GM23248 (cell line): ENCODE measurements at regions not wholly inside any gene's neighbourhood (a gene's known extent, or its start where the extent isn't known, plus 50 kb on each side); places are given as distances from the start of the nearest gene placed in this dataset.

Experiments used
- DNase-seq: peaks from one replicate; pipeline ENCODE4 v3.0.0-alpha.2; 2015
- H2AFZ ChIP-seq: fragments of 200-600 bp; sonication (generic); 2 replicates; pipeline ENCODE4 v1.6.1; 2016; ENCODE audit warnings: antibody characterized with exemption
- H3F3A ChIP-seq: fragments of 200-600 bp; sonication (generic); 2 replicates; pipeline ENCODE4 v1.6.1; 2016; ENCODE audit warnings: mild to moderate bottlenecking, antibody characterized with exemption, mixed run types; ENCODE audit not compliant: insufficient read depth
- H3K27ac ChIP-seq: fragments of 200-600 bp; sonication (generic); 2 replicates; pipeline ENCODE4 v1.5.1; 2016; ENCODE audit warnings: mild to moderate bottlenecking
- H3K27me3 ChIP-seq: fragments of 200-600 bp; sonication (generic); replicated peaks from 2 replicates; pipeline ENCODE4 v1.6.1; 2016; ENCODE audit warnings: mild to moderate bottlenecking; ENCODE audit not compliant: insufficient read depth
- H3K36me3 ChIP-seq: fragments of 200-600 bp; sonication (generic); 2 replicates; pipeline ENCODE4 v1.6.1; 2016; ENCODE audit warnings: low read depth, mild to moderate bottlenecking
- H3K4me1 ChIP-seq: fragments of 200-600 bp; sonication (generic); 2 replicates; pipeline ENCODE4 v1.6.1; 2016; ENCODE audit warnings: mild to moderate bottlenecking; ENCODE audit not compliant: insufficient read depth
- H3K4me2 ChIP-seq: fragments of 200-600 bp; sonication (generic); one replicate; pipeline ENCODE4 v1.6.1; 2016; ENCODE audit warnings: mild to moderate bottlenecking; ENCODE audit not compliant: unreplicated experiment
- H3K4me3 ChIP-seq: fragments of 200-600 bp; sonication (generic); 2 replicates; pipeline ENCODE4 v1.5.1; 2016; ENCODE audit warnings: mild to moderate bottlenecking
- H3K79me2 ChIP-seq: fragments of 200-600 bp; sonication (generic); 2 replicates; pipeline ENCODE4 v1.6.1; 2016; ENCODE audit warnings: mild to moderate bottlenecking; ENCODE audit not compliant: insufficient read depth
- H3K9ac ChIP-seq: fragments of 200-600 bp; sonication (generic); 2 replicates; pipeline ENCODE4 v1.6.1; 2016; ENCODE audit warnings: mild to moderate bottlenecking
- H3K9me2 ChIP-seq: fragments of 200-600 bp; sonication (generic); 2 replicates; pipeline ENCODE4 v1.6.1; 2016; ENCODE audit warnings: mixed run types, mild to moderate bottlenecking, moderate library complexity; ENCODE audit not compliant: insufficient read depth
- H3K9me3 ChIP-seq: fragments of 200-600 bp; sonication (generic); one replicate; pipeline ENCODE4 v1.6.1; 2017; ENCODE audit warnings: low read depth
- H4K20me1 ChIP-seq: fragments of 200-600 bp; sonication (generic); 2 replicates; pipeline ENCODE4 v1.6.0; 2016; ENCODE audit not compliant: insufficient read depth
- EZH2 ChIP-seq: fragments of 200-600 bp; sonication (generic); IDR thresholded peaks from 2 replicates; pipeline ENCODE4 v1.6.1; 2018; ENCODE audit warnings: antibody characterized with exemption, mild to moderate bottlenecking; ENCODE audit not compliant: insufficient read depth, poor library complexity, severe bottlenecking
- EZH2phosphoT487 ChIP-seq: fragments of 200-600 bp; sonication (generic); IDR thresholded peaks from 2 replicates; pipeline ENCODE4 v1.6.1; 2018; ENCODE audit warnings: antibody characterized with exemption, moderate library complexity, mild to moderate bottlenecking, low read depth; ENCODE audit not compliant: insufficient read depth
- WGBS, 2 experiments: methylation state at CpG; one replicate each; pipeline ENCODE4 v1.1.6; 2015 to 2017; ENCODE audit warnings: low lambda C conversion rate in 2 of 2, low coverage in 1 of 2; ENCODE audit errors: missing lambda C conversion rate in 2 of 2; 5-methylcytosine and 5-hydroxymethylcytosine counted together
- in situ Hi-C: fragments of 300-500 bp; cut with MboI; formaldehyde crosslinking; loops from 2 replicates; pipeline ENCODE4 v1.15.0; 2020

GRCh38 chr20:6384380-6384779 is 261.6 kb upstream of the FERMT1 start:
- Histone ChIP-seq H3K4me1 (no peaks in the 10 kb centered on the region), H2AFZ (no peak overlapping the region), H4K20me1 (no peaks in the 10 kb centered on the region), H3K9me3 (no peaks in the 10 kb centered on the region), H3K36me3 (no peaks in the 10 kb centered on the region), H3K4me2 (no peak overlapping the region), H3K79me2 (no peaks in the 10 kb centered on the region), H3F3A (no peaks in the 10 kb centered on the region), H3K27me3 (no peaks in the 10 kb centered on the region), H3K9me2 (no peaks in the 10 kb centered on the region), H3K9ac (no peak overlapping the region), H3K4me3 (no peak overlapping the region), H3K27ac (no peak overlapping the region)
- no peak for TF ChIP-seq EZH2
- no peak for TF ChIP-seq EZH2phosphoT487
- DNase-seq, result no peak
- in situ Hi-C loops, result no loop called here
- whole genome bisulfite sequencing, 2 experiments, result 20 to 25% methylated on average over 4 of the region's 4 CpGs

- H3K9me2 ChIP-seq, result no peaks in the 10 kb centered on the region
- H3K9me3 ChIP-seq, result no peaks in the 10 kb centered on the region
- no peaks in the 10 kb centered on the region for H4K20me1 ChIP-seq
- H3K4me2 ChIP-seq, result no peak overlapping the region
- no peaks in the 10 kb centered on the region for H3K36me3 ChIP-seq
- H3K9ac ChIP-seq, result no peak overlapping the region
- H3F3A ChIP-seq, result no peaks in the 10 kb centered on the region
- no peaks in the 10 kb centered on the region for H3K27me3 ChIP-seq
- in situ Hi-C loops, result no loop called here
- 20 to 23% methylated on average over 4 of the region's 4 CpGs for WGBS, 2 experiments
- H2AFZ ChIP-seq, result no peak overlapping the region
- H3K4me1 ChIP-seq, result no peaks in the 10 kb centered on the region
- no peak overlapping the region for H3K27ac ChIP-seq
- no peaks in the 10 kb centered on the region for H3K79me2 ChIP-seq
- no peak overlapping the region for H3K4me3 ChIP-seq
- TF ChIP-seq EZH2phosphoT487 (no peak), EZH2 (no peak)
- peak; percentile 13 for DNase-seq
These were observed 259.1 kb upstream of the FERMT1 start for GRCh38 chr20:6381887-6382286.

- no peaks in the 10 kb centered on the region for H3K9me3 ChIP-seq
- no peak overlapping the region for H2AFZ ChIP-seq
- TF ChIP-seq EZH2phosphoT487 (no peak), EZH2 (no peak)
- H3K9ac ChIP-seq, result no peak overlapping the region
- no peak for DNase-seq
- H3K4me3 ChIP-seq, result no peak overlapping the region
- H3K27ac ChIP-seq, result no peak overlapping the region
- no peaks in the 10 kb centered on the region for H3K79me2 ChIP-seq
- in situ Hi-C loops, result no loop called here
- no peaks in the 10 kb centered on the region for H3F3A ChIP-seq
- no peaks in the 10 kb centered on the region for H4K20me1 ChIP-seq
- H3K9me2 ChIP-seq, result no peaks in the 10 kb centered on the region
- no peaks in the 10 kb centered on the region for H3K4me1 ChIP-seq
- H3K27me3 ChIP-seq, result no peaks in the 10 kb centered on the region
- H3K4me2 ChIP-seq, result no peak overlapping the region
- no peaks in the 10 kb centered on the region for H3K36me3 ChIP-seq
These were observed 239.4 kb upstream of the FERMT1 start for GRCh38 chr20:6362245-6362644.

GRCh38 chr20:6360766-6361165 is 237.9 kb upstream of the FERMT1 start:
- no peak overlapping the region for H3K27ac ChIP-seq
- no peak for DNase-seq
- H3K79me2 ChIP-seq, result no peaks in the 10 kb centered on the region
- no peak overlapping the region for H2AFZ ChIP-seq
- H3K9ac ChIP-seq, result no peak overlapping the region
- no peaks in the 10 kb centered on the region for H3K4me1 ChIP-seq
- H4K20me1 ChIP-seq, result no peaks in the 10 kb centered on the region
- H3F3A ChIP-seq, result no peaks in the 10 kb centered on the region
- no peaks in the 10 kb centered on the region for H3K9me3 ChIP-seq
- H3K9me2 ChIP-seq, result no peaks in the 10 kb centered on the region
- 41 to 44% methylated on average over 5 of the region's 5 CpGs for WGBS, 2 experiments
- no peak overlapping the region for H3K4me3 ChIP-seq
- no peak for TF ChIP-seq EZH2phosphoT487
- no peak for TF ChIP-seq EZH2
- H3K4me2 ChIP-seq, result no peak overlapping the region
- in situ Hi-C loops, result no loop called here
- H3K27me3 ChIP-seq, result no peaks in the 10 kb centered on the region
- no peaks in the 10 kb centered on the region for H3K36me3 ChIP-seq

- Histone ChIP-seq H3K27me3 (no peaks in the 10 kb centered on the region), H2AFZ (no peak overlapping the region), H4K20me1 (no peaks in the 10 kb centered on the region), H3K4me2 (no peak overlapping the region), H3K9me3 (no peaks in the 10 kb centered on the region), H3F3A (no peaks in the 10 kb centered on the region), H3K4me1 (no peaks in the 10 kb centered on the region), H3K9ac (no peak overlapping the region), H3K9me2 (no peaks in the 10 kb centered on the region), H3K79me2 (no peaks in the 10 kb centered on the region), H3K4me3 (no peak overlapping the region), H3K27ac (no peak overlapping the region), H3K36me3 (no peaks in the 10 kb centered on the region)
- in situ Hi-C loops, result no loop called here
- TF ChIP-seq EZH2phosphoT487 (no peak), EZH2 (no peak)
- no peak for DNase-seq
- 14 to 15% methylated on average over 7 of the region's 7 CpGs for WGBS, 2 experiments
These were observed 233.1 kb upstream of the FERMT1 start for GRCh38 chr20:6355754-6356451.
